K562 (cell line): ENCODE measurements at regions not wholly inside any gene's neighbourhood (a gene's known extent, or its start where the extent isn't known, plus 50 kb on each side); places are given as distances from the start of the nearest gene placed in this dataset.

ENCODE experiments used
- ATAC-seq: fragments of 200-7000 bp; cut with Tn5 transposase; 3 replicates; pipeline ENCODE4 v1.9.1; 2020; ENCODE audit warnings: moderate library complexity
- BruUV-seq: library from RNA; stranded (reverse); fragments of 400-500 nt; replicated peaks from 2 replicates; lab custom pipeline; 2021; lab: Mats Ljungman, UMichigan
- CTCF ChIA-PET: fragments of 300-600 bp; formaldehyde crosslinking; extraction: SDS; loops from one replicate; lab custom pipeline; 2021; ENCODE audit warnings: low intra/inter-chr PET ratio; lab: Yijun Ruan, JAX
- POLR2A ChIA-PET: fragments of 300-600, 350-650 bp; sonication (Branson Sonifier 250); formaldehyde crosslinking; extraction: SDS; loops from one replicate; lab custom pipeline; 2021; ENCODE audit warnings: antibody characterized with exemption, inconsistent platforms; lab: Yijun Ruan, JAX
- DNase-seq, 4 experiments: peaks; one replicate each; pipeline versions ENCODE4 v3.0.0 to v3.0.0-alpha.2; 2011 to 2018; ENCODE audit warnings: low spot score in 3 of 4, mixed read lengths in 3 of 4; ENCODE audit errors: extremely low read depth in 1 of 4
- FAIRE-seq: peaks from 2 replicates; lab custom pipeline; 2011; peaks lifted over from hg19 to GRCh38; lab: Jason Lieb, UNC
- H2AFZ ChIP-seq: 2 replicates; pipeline ENCODE4 v1.6.0; 2011; ENCODE audit warnings: low read depth, low read length, control low read depth, inconsistent platforms
- H3K27ac ChIP-seq: fragments of 200-600 bp; 3 replicates; pipeline ENCODE4 v1.8.0; 2011; ENCODE audit warnings: low read depth, mild to moderate bottlenecking, control low read depth, inconsistent platforms, low read length, moderate library complexity, mixed read lengths; ENCODE audit errors: extremely low read depth
- H3K27me3 ChIP-seq, 2 experiments: fragments of 300-600 bp in 1 of 2; 2 replicates in 1 of 2; 3 replicates in 1 of 2; pipeline versions ENCODE4 v1.6.0 to v1.8.0; 2011; ENCODE audit warnings: inconsistent platforms in 2 of 2, low read length in 2 of 2, mild to moderate bottlenecking in 1 of 2, mixed read lengths in 1 of 2, moderate library complexity in 1 of 2; ENCODE audit not compliant: control insufficient read depth in 2 of 2, insufficient read depth in 2 of 2
- H3K36me3 ChIP-seq: fragments of 300-600 bp; 3 replicates; pipeline ENCODE4 v1.8.0; 2011; ENCODE audit warnings: mild to moderate bottlenecking, low read length, inconsistent platforms; ENCODE audit not compliant: control insufficient read depth, insufficient read depth
- H3K4me1 ChIP-seq, 2 experiments: fragments of 200-600 bp in 1 of 2; replicated peaks in 1 of 2; 2 replicates in 1 of 2; 3 replicates in 1 of 2; pipeline versions ENCODE4 v1.5.1 to v1.8.0; 2011; ENCODE audit warnings: inconsistent platforms in 2 of 2, low read length in 2 of 2, mild to moderate bottlenecking in 1 of 2, mixed read lengths in 1 of 2, moderate library complexity in 1 of 2; ENCODE audit not compliant: control insufficient read depth in 2 of 2, insufficient read depth in 2 of 2
- H3K4me2 ChIP-seq: 2 replicates; pipeline ENCODE4 v1.6.1; 2011; ENCODE audit warnings: low read length, control low read depth, inconsistent platforms, mixed read lengths; ENCODE audit not compliant: insufficient read depth
- H3K4me3 ChIP-seq: fragments of 200-600 bp; sonication (generic), shearing (Covaris generic); 2 replicates; pipeline ENCODE4 v1.5.1; 2016; ENCODE audit warnings: control low read depth, inconsistent platforms
- H3K79me2 ChIP-seq: fragments of 200-600 bp; 3 replicates; pipeline ENCODE4 v1.8.0; 2011; ENCODE audit warnings: low read length, inconsistent platforms; ENCODE audit not compliant: control insufficient read depth, insufficient read depth
- H3K9ac ChIP-seq, 2 experiments: 2 replicates each; pipeline versions ENCODE4 v1.6.0 to v1.6.1; 2011; ENCODE audit warnings: low read depth in 2 of 2, low read length in 2 of 2, control low read depth in 1 of 2, inconsistent platforms in 1 of 2, mild to moderate bottlenecking in 1 of 2, mixed read lengths in 1 of 2; ENCODE audit not compliant: insufficient read depth in 1 of 2
- H3K9me1 ChIP-seq: one replicate; pipeline ENCODE4 v1.6.0; 2011; ENCODE audit warnings: inconsistent platforms, mild to moderate bottlenecking, low read length, moderate library complexity; ENCODE audit not compliant: control insufficient read depth, insufficient read depth
- H3K9me3 ChIP-seq: replicated peaks from 2 replicates; pipeline ENCODE4 v1.5.1; 2011; ENCODE audit warnings: low read depth, low read length, inconsistent platforms; ENCODE audit not compliant: control insufficient read depth, insufficient read depth
- H4K20me1 ChIP-seq: replicated peaks from 2 replicates; pipeline ENCODE4 v1.6.1; 2011; ENCODE audit warnings: low read length, inconsistent platforms, mixed read lengths; ENCODE audit not compliant: control insufficient read depth, insufficient read depth
- ETV6 ChIP-seq, 3 experiments: fragments of 150-350 bp in 1 of 3; sonication (generic) in 1 of 3; formaldehyde crosslinking in 1 of 3; IDR thresholded peaks; 2 replicates each; pipeline versions ENCODE4 v1.6.1 to v1.8.0; 2014 to 2022; ENCODE audit warnings: borderline replicate concordance in 2 of 3, low read depth in 2 of 3, antibody characterized with exemption in 1 of 3, low read length in 1 of 3, mild to moderate bottlenecking in 1 of 3, missing genetic modification reagents in 1 of 3
- FOXP1 ChIP-seq: sonication (generic); formaldehyde crosslinking; IDR thresholded peaks from 2 replicates; pipeline ENCODE4 v1.8.0; 2022; ENCODE audit warnings: mild to moderate bottlenecking, missing genetic modification reagents
- HNRNPL ChIP-seq: fragments of 200-400 bp; formaldehyde crosslinking; IDR thresholded peaks from 2 replicates; pipeline ENCODE4 v1.6.1; 2017; ENCODE audit warnings: low read depth, mild to moderate bottlenecking, low read length
- HSF4 ChIP-seq: fragments of 250-450 bp; sonication (Bioruptor Pico); IDR thresholded peaks from 2 replicates; pipeline ENCODE4 v2.1.2; 2022; ENCODE audit warnings: mild to moderate bottlenecking, moderate library complexity, borderline replicate concordance
- IFI16 ChIP-seq: fragments of 250-450 bp; sonication (Bioruptor Pico); IDR thresholded peaks from 2 replicates; pipeline ENCODE4 v2.1.2; 2022; ENCODE audit warnings: mild to moderate bottlenecking, inconsistent platforms
- MCM2 ChIP-seq: fragments of 450-650 bp; IDR thresholded peaks from 2 replicates; pipeline ENCODE4 v1.6.1; 2017; ENCODE audit warnings: low read depth, mild to moderate bottlenecking
- YY1 ChIP-seq, 3 experiments: IDR thresholded peaks; 2 replicates each; pipeline ENCODE4 v1.6.1; 2011; ENCODE audit warnings: low read length in 2 of 3, mild to moderate bottlenecking in 2 of 3, moderate library complexity in 2 of 3, borderline replicate concordance in 1 of 3, control low read depth in 1 of 3, low read depth in 1 of 3; ENCODE audit not compliant: insufficient read depth in 3 of 3, insufficient replicate concordance in 2 of 3, control insufficient read depth in 1 of 3, insufficient read length in 1 of 3; ENCODE audit errors: extremely low read depth in 1 of 3
- ZNF431 ChIP-seq: sonication (generic); formaldehyde crosslinking; IDR thresholded peaks from 2 replicates; pipeline ENCODE4 v1.8.0; 2022; ENCODE audit warnings: mild to moderate bottlenecking, missing genetic modification reagents
- WGBS: fragments of 100-300 bp; shearing (Covaris generic); methylation state at CpG from one replicate; pipeline ENCODE4 v1.1.6; 2016; ENCODE audit warnings: low coverage, mixed read lengths; ENCODE audit not compliant: insufficient coverage; ENCODE audit errors: missing lambda C conversion rate; 5-methylcytosine and 5-hydroxymethylcytosine counted together
- in situ Hi-C: fragments of 300-500 bp; cut with MboI; formaldehyde crosslinking; loops from 4 replicates; pipeline ENCODE4 v1.15.0; 2018; ENCODE audit warnings: inconsistent platforms, mixed read lengths
- intact Hi-C: fragments of 100-400 bp; cut with micrococcal nuclease; formaldehyde crosslinking; loops from 2 replicates; pipeline ENCODE4 v1.14.2; 2022
- TF ChIP-seq, protein P1 (sequence below), 2 experiments: IDR thresholded peaks; 2 replicates each; pipeline ENCODE4 v1.6.1; 2011; ENCODE audit warnings: borderline replicate concordance in 1 of 2, control low read depth in 1 of 2, low read depth in 1 of 2, low read length in 1 of 2, mild to moderate bottlenecking in 1 of 2, mixed read lengths in 1 of 2, moderate library complexity in 1 of 2; ENCODE audit not compliant: insufficient read depth in 1 of 2, insufficient read length in 1 of 2, poor library complexity in 1 of 2, severe bottlenecking in 1 of 2; ENCODE audit errors: extremely low read depth in 1 of 2
- TF ChIP-seq, protein P2 (sequence below): fragments of 200-400 bp; formaldehyde crosslinking; IDR thresholded peaks from 2 replicates; pipeline ENCODE4 v1.6.1; 2017; ENCODE audit warnings: mild to moderate bottlenecking, low read depth, low read length, moderate library complexity

DNA sequence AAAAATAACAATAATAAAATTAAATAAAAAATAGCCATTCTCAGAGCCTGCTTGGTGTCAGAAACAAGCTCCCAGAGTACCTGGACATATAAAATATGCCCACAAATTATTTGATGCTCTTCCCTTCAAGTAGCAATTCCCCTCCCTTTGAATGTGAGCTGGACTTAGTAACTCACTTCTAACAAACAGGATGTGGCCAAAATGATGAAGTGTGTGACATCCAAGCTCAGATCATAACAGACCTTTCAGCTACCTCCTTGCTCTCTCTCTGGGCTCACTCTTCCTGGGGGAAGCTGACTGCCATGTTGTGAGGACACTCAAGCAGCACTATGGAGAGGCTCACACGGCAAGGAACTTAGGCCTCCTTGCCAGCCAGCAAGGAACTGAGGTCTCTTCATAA is 69.0 kb downstream of the SPRY4 start:
- intact Hi-C loops, result no loop called here
- no peak overlapping the region for H3K27ac ChIP-seq
- peak in 1 of 3 experiments; percentile 14 for TF ChIP-seq YY1 (IDR thresholded peaks at IDR 0.05; ENCODE audit: borderline replicate concordance in 1 of 3, control insufficient read depth in 1 of 3, extremely low read depth in 1 of 3, insufficient read depth in 3 of 3, insufficient read length in 1 of 3, insufficient replicate concordance in 2 of 3, low read depth in 1 of 3, low read length in 2 of 3)
- TF ChIP-seq IFI16 (CRISPR knock-in tag), result no peak
- ChIA-PET CTCF (no interaction called here), POLR2A (no interaction called here)
- H3K9me3 ChIP-seq, result no peaks in the 10 kb centered on the region; the same call in 1 of the 2 replicates
- H3K9ac ChIP-seq, result no peak overlapping the region
- H3K79me2 ChIP-seq, result no peaks in the 10 kb centered on the region
- whole genome bisulfite sequencing, result 0% methylated on average over 1 of the region's 1 CpG
- H4K20me1 ChIP-seq, result no peaks in the 10 kb centered on the region; the same call in 1 of the 2 replicates
- FAIRE-seq (no peak), ATAC-seq (no peak), DNase-seq (no peak)
- BruUV-seq, result no TSS peak
- no peak overlapping the region for H3K4me3 ChIP-seq
- H3K36me3 ChIP-seq, result no peaks in the 10 kb centered on the region
- no peaks in the 10 kb centered on the region for H3K9me1 ChIP-seq
- H3K4me2 ChIP-seq, result no peak overlapping the region
- no peaks in the 10 kb centered on the region for H3K4me1 ChIP-seq
- H2AFZ ChIP-seq, result no peak overlapping the region; the same call in 1 of the 2 replicates
- in situ Hi-C loops, result no loop called here
- peaks cover 0 to 7% of the 10 kb centered on the region in 2 experiments; a peak in 1 of 5 replicates for H3K27me3 ChIP-seq

DNA sequence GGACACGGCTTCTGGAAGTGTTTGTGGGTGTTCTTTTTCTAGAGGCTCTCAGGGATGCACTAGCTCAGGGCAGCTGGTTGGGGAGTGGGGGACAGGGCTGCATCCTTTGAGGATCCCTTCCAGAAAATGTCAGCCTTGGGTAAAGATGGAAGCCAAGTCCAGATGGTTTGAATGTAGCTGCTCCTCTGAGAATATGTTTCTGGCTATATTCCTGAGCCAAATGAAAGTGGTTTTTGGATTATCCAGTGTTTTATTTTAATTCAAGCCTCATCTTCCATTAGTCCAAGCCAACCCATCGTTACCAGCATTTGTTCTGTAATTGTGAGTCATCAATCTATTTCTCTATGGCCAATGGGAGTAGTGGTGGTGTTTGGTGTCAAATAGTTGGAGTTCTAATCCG is 70.4 kb downstream of the SPRY4 start:
- BruUV-seq, result no TSS peak
- Histone ChIP-seq H3K9me1 (no peaks in the 10 kb centered on the region), H3K79me2 (no peaks in the 10 kb centered on the region), H3K27ac (no peak overlapping the region), H2AFZ (no peak overlapping the region), H3K27me3 (no peaks in the 10 kb centered on the region), H3K4me3 (no peak overlapping the region), H3K9me3 (no peaks in the 10 kb centered on the region; the same call in 1 of the 2 replicates), H3K36me3 (no peaks in the 10 kb centered on the region), H4K20me1 (no peaks in the 10 kb centered on the region), H3K4me2 (no peak overlapping the region), H3K4me1 (no peaks in the 10 kb centered on the region; a peak in 1 of 5 replicates), H3K9ac (no peak overlapping the region)
- CTCF ChIA-PET, result no interaction called here
- TF ChIP-seq, protein P1, sequence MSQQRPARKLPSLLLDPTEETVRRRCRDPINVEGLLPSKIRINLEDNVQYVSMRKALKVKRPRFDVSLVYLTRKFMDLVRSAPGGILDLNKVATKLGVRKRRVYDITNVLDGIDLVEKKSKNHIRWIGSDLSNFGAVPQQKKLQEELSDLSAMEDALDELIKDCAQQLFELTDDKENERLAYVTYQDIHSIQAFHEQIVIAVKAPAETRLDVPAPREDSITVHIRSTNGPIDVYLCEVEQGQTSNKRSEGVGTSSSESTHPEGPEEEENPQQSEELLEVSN (IDR thresholded peaks at IDR 0.05; ENCODE audit: borderline replicate concordance in 1 of 2, extremely low read depth in 1 of 2, insufficient read depth in 1 of 2, insufficient read length in 1 of 2, low read depth in 1 of 2, low read length in 1 of 2, poor library complexity in 1 of 2, severe bottlenecking in 1 of 2), result no peak
- TF ChIP-seq MCM2, result no peak
- TF ChIP-seq FOXP1 (CRISPR knock-in tag), result no peak
- TF ChIP-seq ETV6 (IDR thresholded peaks at IDR 0.05; ENCODE audit: borderline replicate concordance in 1 of 2, low read depth in 2 of 2, low read length in 1 of 2), result no peak
- no peak for TF ChIP-seq ETV6 (CRISPR knock-in tag; IDR thresholded peaks at IDR 0.05; ENCODE audit: borderline replicate concordance)
- no peak for TF ChIP-seq ZNF431 (CRISPR knock-in tag)
- TF ChIP-seq HSF4, result no peak
- no peak for TF ChIP-seq HNRNPL
- TF ChIP-seq, protein P2, sequence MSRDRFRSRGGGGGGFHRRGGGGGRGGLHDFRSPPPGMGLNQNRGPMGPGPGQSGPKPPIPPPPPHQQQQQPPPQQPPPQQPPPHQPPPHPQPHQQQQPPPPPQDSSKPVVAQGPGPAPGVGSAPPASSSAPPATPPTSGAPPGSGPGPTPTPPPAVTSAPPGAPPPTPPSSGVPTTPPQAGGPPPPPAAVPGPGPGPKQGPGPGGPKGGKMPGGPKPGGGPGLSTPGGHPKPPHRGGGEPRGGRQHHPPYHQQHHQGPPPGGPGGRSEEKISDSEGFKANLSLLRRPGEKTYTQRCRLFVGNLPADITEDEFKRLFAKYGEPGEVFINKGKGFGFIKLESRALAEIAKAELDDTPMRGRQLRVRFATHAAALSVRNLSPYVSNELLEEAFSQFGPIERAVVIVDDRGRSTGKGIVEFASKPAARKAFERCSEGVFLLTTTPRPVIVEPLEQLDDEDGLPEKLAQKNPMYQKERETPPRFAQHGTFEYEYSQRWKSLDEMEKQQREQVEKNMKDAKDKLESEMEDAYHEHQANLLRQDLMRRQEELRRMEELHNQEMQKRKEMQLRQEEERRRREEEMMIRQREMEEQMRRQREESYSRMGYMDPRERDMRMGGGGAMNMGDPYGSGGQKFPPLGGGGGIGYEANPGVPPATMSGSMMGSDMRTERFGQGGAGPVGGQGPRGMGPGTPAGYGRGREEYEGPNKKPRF, result no peak
- in situ Hi-C loops, result no loop called here
- DNase-seq (no peak), FAIRE-seq (no peak), ATAC-seq (no peak)
- intact Hi-C loops, result no loop called here
- POLR2A ChIA-PET, result interaction anchor here (1.6 kb wide), 1 partner anchor 9 kb away, joined by 4 read pairs; no protein-coding TSS in a partner anchor
- WGBS, result 10% methylated on average over 3 of the region's 3 CpGs
